ENCODE measurements at regions not wholly inside any gene's neighbourhood (a gene's known extent, or its start where the extent isn't known, plus 50 kb on each side); places are given as distances from the start of the nearest gene placed in this dataset.

DNA sequence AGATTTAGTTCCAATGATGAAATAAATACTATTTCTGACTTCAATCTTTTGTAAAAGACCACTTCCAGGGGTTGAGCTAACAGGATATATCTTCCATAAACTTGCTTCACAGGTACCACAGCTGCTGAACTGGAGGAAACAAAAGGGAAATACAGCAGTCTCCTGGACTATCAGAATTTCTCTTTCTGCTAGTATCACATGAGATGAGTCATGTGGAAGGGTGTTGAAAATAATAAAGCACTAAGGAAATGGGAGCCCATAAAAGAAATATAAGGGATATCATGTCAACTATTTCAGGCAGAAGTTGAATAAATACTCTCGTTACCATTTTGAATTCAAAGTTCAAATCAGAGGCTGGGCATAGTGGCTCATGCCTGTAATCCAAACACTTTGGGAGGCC lies 250.3 kb upstream of the NFE2L3 start:
- TF ChIP-seq, protein P1, sequence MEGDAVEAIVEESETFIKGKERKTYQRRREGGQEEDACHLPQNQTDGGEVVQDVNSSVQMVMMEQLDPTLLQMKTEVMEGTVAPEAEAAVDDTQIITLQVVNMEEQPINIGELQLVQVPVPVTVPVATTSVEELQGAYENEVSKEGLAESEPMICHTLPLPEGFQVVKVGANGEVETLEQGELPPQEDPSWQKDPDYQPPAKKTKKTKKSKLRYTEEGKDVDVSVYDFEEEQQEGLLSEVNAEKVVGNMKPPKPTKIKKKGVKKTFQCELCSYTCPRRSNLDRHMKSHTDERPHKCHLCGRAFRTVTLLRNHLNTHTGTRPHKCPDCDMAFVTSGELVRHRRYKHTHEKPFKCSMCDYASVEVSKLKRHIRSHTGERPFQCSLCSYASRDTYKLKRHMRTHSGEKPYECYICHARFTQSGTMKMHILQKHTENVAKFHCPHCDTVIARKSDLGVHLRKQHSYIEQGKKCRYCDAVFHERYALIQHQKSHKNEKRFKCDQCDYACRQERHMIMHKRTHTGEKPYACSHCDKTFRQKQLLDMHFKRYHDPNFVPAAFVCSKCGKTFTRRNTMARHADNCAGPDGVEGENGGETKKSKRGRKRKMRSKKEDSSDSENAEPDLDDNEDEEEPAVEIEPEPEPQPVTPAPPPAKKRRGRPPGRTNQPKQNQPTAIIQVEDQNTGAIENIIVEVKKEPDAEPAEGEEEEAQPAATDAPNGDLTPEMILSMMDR (IDR thresholded peaks at IDR 0.05; ENCODE audit: extremely low read depth in 1 of 2, insufficient read depth in 1 of 2, low read depth in 1 of 2, low read length in 2 of 2): no peak
- TF ChIP-seq EZH2 (IDR thresholded peaks at IDR 0.05; ENCODE audit: borderline replicate concordance, low read depth, low read length, severe bottlenecking): no peak
- TF ChIP-seq POLR2A (IDR thresholded peaks at IDR 0.05; ENCODE audit: low read depth, low read length): no peak
- no peak for TF ChIP-seq GATA2 (IDR thresholded peaks at IDR 0.05; ENCODE audit: insufficient read depth, insufficient read length, low read depth, low read length)
- TF ChIP-seq POLR2AphosphoS5 (IDR thresholded peaks at IDR 0.05; ENCODE audit: insufficient read depth, low read depth, low read length): no peak
- TF ChIP-seq, protein P2, sequence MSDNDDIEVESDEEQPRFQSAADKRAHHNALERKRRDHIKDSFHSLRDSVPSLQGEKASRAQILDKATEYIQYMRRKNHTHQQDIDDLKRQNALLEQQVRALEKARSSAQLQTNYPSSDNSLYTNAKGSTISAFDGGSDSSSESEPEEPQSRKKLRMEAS (IDR thresholded peaks at IDR 0.05; ENCODE audit: insufficient read depth, insufficient read length): no peak
- no peak for TF ChIP-seq FOS (IDR thresholded peaks at IDR 0.05; ENCODE audit: borderline replicate concordance, insufficient read depth, low read length)
- no peak for TF ChIP-seq MYC (IDR thresholded peaks at IDR 0.05; ENCODE audit: low read depth, low read length)
- no peak for TF ChIP-seq JUN (IDR thresholded peaks at IDR 0.05; ENCODE audit: borderline replicate concordance, insufficient read depth, insufficient read length, low read depth)
